Ovary (tissue), 3 donors: ENCODE measurements at regions not wholly inside any gene's neighbourhood (a gene's known extent, or its start where the extent isn't known, plus 50 kb on each side); places are given as distances from the start of the nearest gene placed in this dataset.

Experiments used
- CTCF ChIP-seq, 3 donors: fragments of 450-650 bp in 2 of 3; fragments of 200-600 bp in 1 of 3; IDR thresholded peaks; one replicate each; pipeline versions ENCODE4 v1.5.1 to v1.8.0; 2016 to 2022; ENCODE audit warnings: antibody characterized with exemption in 3 of 3, mild to moderate bottlenecking in 1 of 3
- POLR2A ChIP-seq: fragments of 450-650 bp; IDR thresholded peaks from one replicate; pipeline ENCODE4 v1.6.1; 2017; ENCODE audit warnings: antibody characterized with exemption, mild to moderate bottlenecking, moderate library complexity
- donor health status: DM: no; HTN: no; CAD: no.

GRCh38 chr7:108848486-108848885 lies 278.8 kb downstream of the DNAJB9 start:
- TF ChIP-seq CTCF (IDR thresholded peaks at IDR 0.05): no peak
- TF ChIP-seq POLR2A: no peak
